Esophagus (tissue), 2 donors: ENCODE measurements at regions not wholly inside any gene's neighbourhood (a gene's known extent, or its start where the extent isn't known, plus 50 kb on each side); places are given as distances from the start of the nearest gene placed in this dataset.

ENCODE experiments used
- H3K27ac ChIP-seq, 2 donors: one replicate each; pipeline ENCODE4 v1.5.1; 2013; ENCODE audit warnings: low read depth in 2 of 2, mild to moderate bottlenecking in 2 of 2, inconsistent platforms in 1 of 2, low read length in 1 of 2, moderate library complexity in 1 of 2
- H3K27me3 ChIP-seq, 2 donors: one replicate each; pipeline ENCODE4 v1.6.1; 2013; ENCODE audit warnings: low read length in 2 of 2, control low read depth in 1 of 2, mild to moderate bottlenecking in 1 of 2; ENCODE audit not compliant: insufficient read depth in 2 of 2, control insufficient read depth in 1 of 2
- H3K36me3 ChIP-seq, 2 donors: one replicate each; pipeline ENCODE4 v1.6.1; 2013; ENCODE audit warnings: low read length in 1 of 2; ENCODE audit not compliant: control insufficient read depth in 2 of 2, insufficient read depth in 2 of 2
- H3K4me1 ChIP-seq, 2 donors: one replicate each; pipeline ENCODE4 v1.6.1; 2013; ENCODE audit warnings: low read length in 1 of 2; ENCODE audit not compliant: control insufficient read depth in 2 of 2, insufficient read depth in 2 of 2
- H3K4me3 ChIP-seq, 2 donors: one replicate each; pipeline ENCODE4 v1.5.1; 2013; ENCODE audit warnings: low read length in 2 of 2, mild to moderate bottlenecking in 2 of 2, low read depth in 1 of 2, moderate library complexity in 1 of 2
- H3K9me3 ChIP-seq, 2 donors: one replicate each; pipeline ENCODE4 v1.6.1; 2013; ENCODE audit warnings: mild to moderate bottlenecking in 2 of 2, low read depth in 1 of 2, low read length in 1 of 2, moderate library complexity in 1 of 2; ENCODE audit not compliant: control insufficient read depth in 2 of 2, insufficient read depth in 1 of 2
- WGBS, 2 donors: extraction: QIAGEN DNeasy Blood & Tissue Kit; methylation state at CpG; one replicate each; pipeline ENCODE4 v1.1.7; 2013; 5-methylcytosine and 5-hydroxymethylcytosine counted together
- donor health status: healthy with polysubstance abuse.
- donor health status: Bipolar disorder and iron deficiency.

GRCh38 chr2:52387937-52388590, 1356.1 kb upstream of the NRXN1 start:
- Histone ChIP-seq H3K9me3 (no peaks in the 10 kb centered on the region), H3K27ac (no peak overlapping the region), H3K36me3 (no peaks in the 10 kb centered on the region), H3K4me1 (no peaks in the 10 kb centered on the region), H3K27me3 (no peaks in the 10 kb centered on the region), H3K4me3 (no peak overlapping the region)
- 78 to 83% methylated on average over 5 of the region's 5 CpGs for WGBS, 2 donors

GRCh38 chr2:52386433-52387030, 1354.6 kb upstream of the NRXN1 start:
- 91 to 93% methylated on average over 1 of the region's 1 CpG for WGBS, 2 donors
- no peaks in the 10 kb centered on the region for H3K4me1 ChIP-seq
- H3K27me3 ChIP-seq = no peaks in the 10 kb centered on the region
- no peak overlapping the region for H3K4me3 ChIP-seq
- no peaks in the 10 kb centered on the region for H3K9me3 ChIP-seq
- H3K27ac ChIP-seq = no peak overlapping the region
- H3K36me3 ChIP-seq = no peaks in the 10 kb centered on the region

GRCh38 chr2:52383541-52383940, 1351.6 kb upstream of the NRXN1 start:
- Histone ChIP-seq H3K4me1 (no peaks in the 10 kb centered on the region), H3K36me3 (no peaks in the 10 kb centered on the region), H3K27ac (no peak overlapping the region), H3K4me3 (no peak overlapping the region), H3K27me3 (no peaks in the 10 kb centered on the region), H3K9me3 (peaks cover 0 to 11% of the 10 kb centered on the region in 2 donors)
- WGBS, 2 donors = 77 to 79% methylated on average over 2 of the region's 2 CpGs

- Histone ChIP-seq H3K9me3 (no peaks in the 10 kb centered on the region), H3K27ac (no peak overlapping the region), H3K27me3 (no peaks in the 10 kb centered on the region), H3K4me3 (no peak overlapping the region), H3K36me3 (no peaks in the 10 kb centered on the region), H3K4me1 (no peaks in the 10 kb centered on the region)
- 54 to 56% methylated on average over 2 of the region's 2 CpGs for WGBS, 2 donors
These were observed 1337.2 kb upstream of the NRXN1 start for GRCh38 chr2:52369178-52369577.

GRCh38 chr2:52368141-52368540, 1336.2 kb upstream of the NRXN1 start:
- H3K4me3 ChIP-seq = no peak overlapping the region
- no peaks in the 10 kb centered on the region for H3K27me3 ChIP-seq
- H3K4me1 ChIP-seq = no peaks in the 10 kb centered on the region
- H3K36me3 ChIP-seq = no peaks in the 10 kb centered on the region
- no peaks in the 10 kb centered on the region for H3K9me3 ChIP-seq
- no peak overlapping the region for H3K27ac ChIP-seq

- Histone ChIP-seq H3K9me3 (no peaks in the 10 kb centered on the region), H3K36me3 (no peaks in the 10 kb centered on the region), H3K27ac (no peak overlapping the region), H3K4me3 (no peak overlapping the region), H3K4me1 (no peaks in the 10 kb centered on the region), H3K27me3 (no peaks in the 10 kb centered on the region)
- WGBS, 2 donors = 86 to 87% methylated on average over 2 of the region's 2 CpGs
These were observed 1334.0 kb upstream of the NRXN1 start for GRCh38 chr2:52365946-52366345.

GRCh38 chr2:52356556-52356955, 1324.6 kb upstream of the NRXN1 start:
- Histone ChIP-seq H3K27me3 (no peaks in the 10 kb centered on the region), H3K36me3 (no peaks in the 10 kb centered on the region), H3K4me3 (no peak overlapping the region), H3K27ac (no peak overlapping the region), H3K4me1 (no peaks in the 10 kb centered on the region), H3K9me3 (no peaks in the 10 kb centered on the region)
- 27 to 36% methylated on average over 2 of the region's 2 CpGs for WGBS, 2 donors

GRCh38 chr2:52347292-52347691, 1315.4 kb upstream of the NRXN1 start:
- no peak overlapping the region for H3K4me3 ChIP-seq
- 60% methylated on average over 2 of the region's 2 CpGs for WGBS, 2 donors
- H3K36me3 ChIP-seq = no peaks in the 10 kb centered on the region
- no peaks in the 10 kb centered on the region for H3K9me3 ChIP-seq
- no peaks in the 10 kb centered on the region for H3K4me1 ChIP-seq
- H3K27ac ChIP-seq = no peak overlapping the region
- no peaks in the 10 kb centered on the region for H3K27me3 ChIP-seq

GRCh38 chr2:52345676-52346075, 1313.7 kb upstream of the NRXN1 start:
- Histone ChIP-seq H3K27ac (no peak overlapping the region), H3K4me1 (no peaks in the 10 kb centered on the region), H3K4me3 (no peak overlapping the region), H3K36me3 (no peaks in the 10 kb centered on the region), H3K27me3 (no peaks in the 10 kb centered on the region), H3K9me3 (no peaks in the 10 kb centered on the region)
- WGBS, 2 donors = 57 to 67% methylated on average over 4 of the region's 4 CpGs

- Histone ChIP-seq H3K4me3 (no peak overlapping the region), H3K27ac (no peak overlapping the region), H3K36me3 (no peaks in the 10 kb centered on the region)
These were observed 1313.2 kb upstream of the NRXN1 start for GRCh38 chr2:52345082-52345481.

More at GRCh38 chr2:52345082-52345481, 1313.2 kb upstream of the NRXN1 start:
- Histone ChIP-seq H3K9me3 (no peaks in the 10 kb centered on the region), H3K27me3 (no peaks in the 10 kb centered on the region), H3K4me1 (no peaks in the 10 kb centered on the region)
